Sigmoid colon (tissue), 6 donors: ENCODE measurements at regions not wholly inside any gene's neighbourhood (a gene's known extent, or its start where the extent isn't known, plus 50 kb on each side); places are given as distances from the start of the nearest gene placed in this dataset.

ENCODE experiments used
- DNase-seq: peaks from one replicate; pipeline ENCODE4 v3.0.0-alpha.2; 2019
- H3K27ac ChIP-seq, 4 donors: fragments of 200-600 bp; sonication (generic); one replicate each; pipeline ENCODE4 v1.5.1; 2016 to 2019; ENCODE audit warnings: mild to moderate bottlenecking in 1 of 4
- H3K27me3 ChIP-seq, 3 donors: fragments of 200-600 bp; sonication (generic); one replicate each; pipeline ENCODE4 v1.5.1; 2019; ENCODE audit warnings: mild to moderate bottlenecking in 1 of 3
- H3K36me3 ChIP-seq, 4 donors: fragments of 200-600 bp; sonication (generic); one replicate each; pipeline ENCODE4 v1.5.1; 2016 to 2019
- H3K4me1 ChIP-seq, 4 donors: fragments of 200-600 bp; sonication (generic); one replicate each; pipeline ENCODE4 v1.5.1; 2017 to 2019
- H3K4me3 ChIP-seq, 4 donors: fragments of 200-600 bp; sonication (generic); one replicate each; pipeline ENCODE4 v1.5.1; 2017 to 2019; ENCODE audit warnings: mild to moderate bottlenecking in 2 of 4, moderate library complexity in 1 of 4
- H3K9me3 ChIP-seq, 4 donors: fragments of 200-600 bp in 3 of 4; sonication (generic) in 3 of 4; one replicate each; pipeline versions ENCODE4 v1.5.1 to v1.6.1; 2013 to 2019
- EP300 ChIP-seq, 4 donors: sonication (generic); formaldehyde crosslinking; IDR thresholded peaks; one replicate each; pipeline ENCODE4 v1.6.1; 2017; ENCODE audit warnings: antibody characterized with exemption in 4 of 4
- POLR2A ChIP-seq, 2 donors: fragments of 450-650 bp; IDR thresholded peaks; one replicate each; pipeline ENCODE4 v1.6.1; 2016; ENCODE audit warnings: antibody characterized with exemption in 2 of 2, mild to moderate bottlenecking in 2 of 2, moderate library complexity in 2 of 2
- POLR2AphosphoS5 ChIP-seq, 4 donors: sonication (generic); formaldehyde crosslinking; IDR thresholded peaks; one replicate each; pipeline ENCODE4 v1.6.1; 2017; ENCODE audit warnings: antibody characterized with exemption in 4 of 4
- WGBS, 2 donors: extraction: QIAGEN DNeasy Blood & Tissue Kit; methylation state at CpG; one replicate each; pipeline ENCODE4 v1.1.7; 2013; 5-methylcytosine and 5-hydroxymethylcytosine counted together
- intact Hi-C: fragments of 100-400 bp; cut with DNase I; formaldehyde crosslinking; loops from one replicate; pipeline ENCODE4 v1.15.1; 2023
- TF ChIP-seq, protein P1 (sequence below), 4 experiments: fragments of 450-650 bp in 3 of 4; fragments of 200-600 bp in 1 of 4; IDR thresholded peaks; one replicate each; pipeline ENCODE4 v1.5.1; 2016 to 2019; ENCODE audit warnings: antibody characterized with exemption in 4 of 4, mild to moderate bottlenecking in 3 of 4, moderate library complexity in 2 of 4
- donor health status: healthy with polysubstance abuse.
- donor health status: healthy.

DNA sequence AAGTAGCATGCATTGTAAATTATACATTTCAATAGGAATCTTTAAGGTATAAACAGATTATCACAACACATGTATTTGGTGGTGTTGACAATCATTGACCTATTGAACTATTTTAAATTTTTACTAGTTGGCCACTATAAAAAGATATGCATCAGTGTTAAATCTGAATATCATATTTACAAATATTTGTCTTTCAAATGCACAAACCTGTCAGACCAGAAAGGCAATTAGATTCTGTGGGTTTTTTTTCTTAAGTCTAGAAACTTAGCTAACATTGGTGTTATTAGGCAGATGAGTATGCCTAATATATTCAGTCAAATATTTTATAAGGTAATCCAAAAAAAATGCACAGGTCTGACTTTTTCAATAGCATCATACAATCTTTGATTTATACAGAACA, 241.4 kb upstream of the DGKB start:
- Histone ChIP-seq H3K27me3 (no peaks in the 10 kb centered on the region), H3K9me3 (no peaks in the 10 kb centered on the region), H3K4me3 (no peak overlapping the region), H3K36me3 (no peaks in the 10 kb centered on the region), H3K4me1 (no peaks in the 10 kb centered on the region), H3K27ac (no peak overlapping the region)
- DNase-seq: no peak
- intact Hi-C loops: no loop called here
- TF ChIP-seq EP300 (IDR thresholded peaks at IDR 0.05) (no peak), POLR2AphosphoS5 (IDR thresholded peaks at IDR 0.05) (no peak), POLR2A (IDR thresholded peaks at IDR 0.05) (no peak)
- TF ChIP-seq, protein P1, sequence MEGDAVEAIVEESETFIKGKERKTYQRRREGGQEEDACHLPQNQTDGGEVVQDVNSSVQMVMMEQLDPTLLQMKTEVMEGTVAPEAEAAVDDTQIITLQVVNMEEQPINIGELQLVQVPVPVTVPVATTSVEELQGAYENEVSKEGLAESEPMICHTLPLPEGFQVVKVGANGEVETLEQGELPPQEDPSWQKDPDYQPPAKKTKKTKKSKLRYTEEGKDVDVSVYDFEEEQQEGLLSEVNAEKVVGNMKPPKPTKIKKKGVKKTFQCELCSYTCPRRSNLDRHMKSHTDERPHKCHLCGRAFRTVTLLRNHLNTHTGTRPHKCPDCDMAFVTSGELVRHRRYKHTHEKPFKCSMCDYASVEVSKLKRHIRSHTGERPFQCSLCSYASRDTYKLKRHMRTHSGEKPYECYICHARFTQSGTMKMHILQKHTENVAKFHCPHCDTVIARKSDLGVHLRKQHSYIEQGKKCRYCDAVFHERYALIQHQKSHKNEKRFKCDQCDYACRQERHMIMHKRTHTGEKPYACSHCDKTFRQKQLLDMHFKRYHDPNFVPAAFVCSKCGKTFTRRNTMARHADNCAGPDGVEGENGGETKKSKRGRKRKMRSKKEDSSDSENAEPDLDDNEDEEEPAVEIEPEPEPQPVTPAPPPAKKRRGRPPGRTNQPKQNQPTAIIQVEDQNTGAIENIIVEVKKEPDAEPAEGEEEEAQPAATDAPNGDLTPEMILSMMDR (IDR thresholded peaks at IDR 0.05): no peak

DNA sequence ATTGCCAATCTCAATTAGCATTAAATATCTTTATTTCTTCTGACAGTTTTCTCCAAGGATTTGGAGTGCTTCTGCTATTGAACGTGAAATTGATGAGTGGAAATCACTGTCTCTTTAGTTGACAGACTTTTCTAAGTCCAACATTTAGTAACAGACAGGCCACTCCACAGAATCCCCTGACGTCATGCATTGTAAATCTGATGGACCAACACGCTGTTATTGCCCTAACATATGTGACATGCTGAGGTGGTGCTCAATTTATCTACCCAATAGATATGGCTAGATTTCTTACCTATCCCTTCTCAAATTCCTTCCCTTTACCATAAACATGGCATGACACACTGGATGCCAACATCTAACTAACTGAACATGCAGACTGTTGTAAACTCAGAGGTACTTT, 240.6 kb upstream of the DGKB start:
- intact Hi-C loops: no loop called here
- WGBS, 2 donors: 46 to 74% methylated on average over 3 of the region's 3 CpGs
- H3K27ac ChIP-seq: no peak overlapping the region
- no peaks in the 10 kb centered on the region for H3K9me3 ChIP-seq
- H3K36me3 ChIP-seq: no peaks in the 10 kb centered on the region
- no peaks in the 10 kb centered on the region for H3K27me3 ChIP-seq
- TF ChIP-seq POLR2A (IDR thresholded peaks at IDR 0.05): no peak
- TF ChIP-seq, protein P1 (IDR thresholded peaks at IDR 0.05): no peak
- TF ChIP-seq EP300 (IDR thresholded peaks at IDR 0.05): no peak
- H3K4me3 ChIP-seq: no peak overlapping the region
- H3K4me1 ChIP-seq: no peaks in the 10 kb centered on the region
- no peak for DNase-seq

DNA sequence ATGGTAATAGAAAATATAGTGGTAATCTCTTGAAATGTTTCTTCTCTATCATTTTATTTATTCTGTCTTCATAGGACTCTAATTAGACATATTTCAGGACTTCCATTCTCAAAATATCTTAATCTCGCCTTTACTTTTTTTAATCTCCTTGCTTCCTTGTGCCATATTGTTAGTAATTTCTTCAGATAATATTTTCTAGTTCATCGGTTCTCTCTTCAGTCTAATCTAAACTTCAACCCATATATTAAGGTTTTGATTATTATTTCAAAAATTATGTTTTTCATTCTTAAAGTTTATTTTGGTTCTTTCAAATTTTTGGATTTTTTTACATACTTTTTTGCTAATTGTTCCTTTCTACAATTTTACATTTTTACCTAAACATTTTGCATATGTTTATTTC, 237.9 kb upstream of the DGKB start:
- H3K27ac ChIP-seq: no peak overlapping the region
- no peaks in the 10 kb centered on the region for H3K27me3 ChIP-seq
- no peak for DNase-seq
- intact Hi-C loops: no loop called here
- H3K4me1 ChIP-seq: no peaks in the 10 kb centered on the region
- no peaks in the 10 kb centered on the region for H3K36me3 ChIP-seq
- H3K4me3 ChIP-seq: no peak overlapping the region
- TF ChIP-seq EP300 (IDR thresholded peaks at IDR 0.05) (no peak), POLR2A (IDR thresholded peaks at IDR 0.05) (no peak), POLR2AphosphoS5 (IDR thresholded peaks at IDR 0.05) (no peak)
- TF ChIP-seq, protein P1 (IDR thresholded peaks at IDR 0.05): no peak
- 90 to 95% methylated on average over 2 of the region's 2 CpGs for WGBS, 2 donors
- H3K9me3 ChIP-seq: no peaks in the 10 kb centered on the region

- no peaks in the 10 kb centered on the region for H3K27me3 ChIP-seq
- H3K36me3 ChIP-seq: no peaks in the 10 kb centered on the region
- H3K27ac ChIP-seq: no peak overlapping the region
- WGBS, 2 donors: 84 to 88% methylated on average over 1 of the region's 1 CpG
- no peak for DNase-seq
- no peak for TF ChIP-seq EP300 (IDR thresholded peaks at IDR 0.05)
- H3K4me1 ChIP-seq: peaks cover 0 to 16% (median 0%) of the 10 kb centered on the region in 4 donors
- intact Hi-C loops: no loop called here
- no peaks in the 10 kb centered on the region for H3K9me3 ChIP-seq
- no peak overlapping the region for H3K4me3 ChIP-seq
Measured at GRCh38 chr7:15131661-15132060, 229.1 kb upstream of the DGKB start.

- Histone ChIP-seq H3K27me3 (no peaks in the 10 kb centered on the region), H3K4me1 (peaks cover 0 to 20% (median 0%) of the 10 kb centered on the region in 4 donors), H3K4me3 (no peak overlapping the region), H3K27ac (no peak overlapping the region), H3K36me3 (no peaks in the 10 kb centered on the region), H3K9me3 (no peaks in the 10 kb centered on the region)
- DNase-seq: no peak
- intact Hi-C loops: no loop called here
- WGBS, 2 donors: 80 to 83% methylated on average over 4 of the region's 4 CpGs
- TF ChIP-seq POLR2AphosphoS5 (IDR thresholded peaks at IDR 0.05) (no peak), POLR2A (IDR thresholded peaks at IDR 0.05) (no peak), EP300 (IDR thresholded peaks at IDR 0.05) (no peak)
- TF ChIP-seq, protein P1 (IDR thresholded peaks at IDR 0.05): no peak
Measured at GRCh38 chr7:15130666-15131541, 228.4 kb upstream of the DGKB start.
